Fibroblast of skin of right biceps (primary cell): ENCODE measurements at regions not wholly inside any gene's neighbourhood (a gene's known extent, or its start where the extent isn't known, plus 50 kb on each side); places are given as distances from the start of the nearest gene placed in this dataset.
"Not testable (repeated sequence)": the region's sequence is repeated elsewhere in the genome, so short reads cannot be mapped to it uniquely, and the experiment has no call there.

ENCODE experiments used
- DNase-seq: peaks from one replicate; pipeline ENCODE4 v3.0.0-alpha.2; 2013

DNA sequence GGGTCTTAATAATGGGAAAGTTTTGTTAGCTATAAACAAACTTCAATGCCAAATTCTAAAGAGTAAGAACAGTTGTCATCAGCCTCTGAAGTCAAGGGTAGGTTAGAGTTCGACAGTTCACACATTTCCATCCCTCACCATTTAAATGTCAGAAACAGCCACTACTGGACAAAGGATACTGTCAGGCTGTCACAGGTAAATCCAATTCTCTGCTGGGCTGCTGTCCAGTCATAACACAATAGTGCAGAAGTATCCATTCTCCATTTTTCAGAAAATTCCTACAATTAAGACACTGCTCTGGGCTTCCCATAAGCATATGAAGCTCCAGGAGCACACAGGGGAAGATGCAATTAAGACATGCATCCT, 221.4 kb downstream of the RPS29 start:
- no peak for DNase-seq

DNA sequence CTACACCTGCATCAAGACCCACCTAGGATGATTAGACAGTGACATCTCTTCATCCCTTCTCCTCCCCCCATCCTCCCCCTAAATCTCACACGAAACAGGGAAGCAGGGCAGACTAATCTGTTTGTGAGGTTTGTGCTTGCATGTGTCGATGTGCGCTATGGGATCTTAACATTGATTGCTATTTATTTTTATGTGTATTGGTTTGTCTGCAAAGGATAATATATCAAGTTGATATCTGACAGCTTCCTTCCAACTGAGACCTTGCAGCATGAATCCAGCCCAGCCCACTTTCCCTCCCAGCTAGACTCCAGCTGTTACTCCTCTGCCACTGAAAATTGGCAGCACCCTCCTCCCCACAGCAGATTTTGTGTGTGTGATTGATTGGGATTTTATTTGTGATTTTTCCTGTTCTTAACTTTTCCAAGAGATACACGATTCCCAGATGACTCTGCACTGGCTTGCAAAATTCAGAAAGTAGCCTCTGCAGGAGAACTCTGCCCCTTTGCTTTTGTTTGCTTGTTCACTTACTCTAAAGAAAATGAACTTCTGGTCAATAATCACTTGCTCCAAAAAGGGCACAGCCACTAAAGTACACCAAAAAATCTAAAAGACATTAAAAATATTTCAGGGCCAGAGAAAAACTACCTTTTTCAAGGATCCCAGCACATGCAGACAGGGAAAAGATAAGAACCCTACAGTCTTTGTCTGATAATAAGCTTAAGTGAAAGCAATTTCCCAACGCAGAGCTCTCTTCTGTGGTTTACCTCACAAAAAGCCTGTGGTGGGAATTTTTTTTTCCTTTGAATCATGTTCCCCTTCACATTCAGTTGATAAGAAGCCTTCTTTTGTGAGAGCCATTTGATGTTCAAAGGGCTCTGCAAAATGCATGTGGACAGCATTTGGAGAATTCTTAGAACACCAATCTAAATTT, 222.1 kb downstream of the RPS29 start:
- no peak for DNase-seq

DNA sequence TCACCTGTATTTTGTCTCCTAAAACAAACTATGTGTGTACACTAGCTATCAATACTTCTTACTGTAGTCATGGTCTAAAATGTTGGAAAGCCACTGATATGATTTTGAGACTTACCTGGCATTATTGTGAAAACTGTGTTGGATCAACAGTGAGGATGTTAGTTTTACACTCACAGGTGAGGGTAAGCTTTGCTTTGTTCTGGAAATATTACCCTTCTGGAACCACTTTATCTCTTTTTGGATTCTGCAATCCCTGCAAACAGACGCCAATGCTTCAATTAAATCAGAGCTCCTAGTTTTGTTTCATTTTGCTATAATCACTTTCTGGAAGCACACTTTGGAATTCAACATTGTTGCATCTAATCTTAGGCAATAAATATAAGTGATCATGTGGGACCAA, 223.3 kb downstream of the RPS29 start:
- DNase-seq = no peak

DNA sequence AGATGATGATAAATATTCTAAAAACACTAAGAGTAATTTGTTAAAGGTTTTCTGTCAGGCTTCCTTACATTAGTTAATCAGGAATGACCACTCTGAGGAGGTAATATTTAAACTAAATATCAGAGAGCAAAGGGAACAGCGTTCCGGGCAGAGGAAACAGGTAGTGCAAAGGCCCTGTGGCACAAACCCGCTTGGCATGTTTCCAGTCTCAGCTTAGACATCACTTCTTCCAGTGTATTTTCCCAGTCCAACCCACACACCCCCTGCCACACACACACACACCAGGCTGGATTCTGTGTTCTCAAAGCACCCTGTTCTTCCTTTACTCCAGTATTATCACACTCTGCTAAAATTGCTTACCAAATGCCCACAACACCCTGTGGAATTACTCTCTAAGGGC, 247.1 kb downstream of the RPS29 start:
- no peak for DNase-seq

DNA sequence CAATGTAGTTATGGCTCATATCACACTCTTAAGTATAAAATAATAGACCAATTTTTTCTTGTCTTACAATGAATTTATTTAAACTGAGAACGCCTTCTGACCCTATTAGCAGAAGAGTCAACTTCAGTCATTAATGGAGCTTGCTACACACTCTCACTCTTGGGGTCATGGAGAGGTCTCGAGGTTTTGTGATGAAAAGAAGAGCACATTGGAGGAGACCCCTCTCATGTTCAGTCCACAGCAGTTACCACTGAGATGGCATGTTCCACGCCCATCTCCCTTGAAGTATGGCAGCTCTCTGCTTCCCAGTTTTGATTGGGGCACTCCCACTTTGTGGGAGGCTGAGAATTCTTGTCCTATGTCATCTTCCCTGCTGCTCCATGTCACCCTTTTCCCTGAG, 266.4 kb downstream of the RPS29 start:
- no peak for DNase-seq

DNA sequence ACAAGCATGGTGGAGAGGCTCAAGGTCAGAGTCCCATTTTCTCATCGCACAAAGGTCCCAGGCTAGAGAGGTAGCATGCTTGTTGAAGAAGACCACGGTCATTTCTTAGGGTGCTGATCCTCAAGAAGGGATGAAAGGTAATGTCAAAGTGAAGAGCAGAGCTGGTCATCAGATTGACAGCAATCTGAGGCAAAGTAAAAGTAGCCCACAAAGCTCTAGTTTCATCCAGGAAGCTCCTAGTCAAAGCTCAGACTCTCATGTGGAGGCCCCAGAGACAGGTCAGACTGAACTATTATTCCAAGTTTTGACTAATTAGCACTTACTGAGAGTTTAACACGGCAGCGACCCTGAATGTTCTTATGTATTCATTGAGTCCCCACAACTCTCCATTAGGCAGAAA, 270.6 kb downstream of the RPS29 start:
- DNase-seq = no peak

DNA sequence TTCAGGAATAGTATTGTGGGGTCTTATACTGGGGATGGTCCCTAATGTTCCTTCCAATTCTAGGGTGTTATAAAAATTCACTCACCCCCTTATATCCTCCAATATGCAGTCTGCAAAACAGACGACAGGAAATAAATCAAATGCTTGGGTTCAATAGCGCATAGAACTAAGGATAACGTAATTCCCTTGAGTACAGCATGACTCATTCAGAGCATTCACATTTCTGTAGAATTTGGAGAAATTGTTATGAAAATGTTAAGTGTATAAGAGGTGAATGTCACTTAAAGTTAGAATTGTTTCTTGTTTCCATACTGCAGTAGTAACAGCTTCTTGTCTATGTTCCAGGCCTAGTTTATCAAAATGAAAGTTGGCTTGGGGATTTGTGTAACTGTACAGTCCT, 271.4 kb downstream of the RPS29 start:
- peak; percentile 36 for DNase-seq

DNA sequence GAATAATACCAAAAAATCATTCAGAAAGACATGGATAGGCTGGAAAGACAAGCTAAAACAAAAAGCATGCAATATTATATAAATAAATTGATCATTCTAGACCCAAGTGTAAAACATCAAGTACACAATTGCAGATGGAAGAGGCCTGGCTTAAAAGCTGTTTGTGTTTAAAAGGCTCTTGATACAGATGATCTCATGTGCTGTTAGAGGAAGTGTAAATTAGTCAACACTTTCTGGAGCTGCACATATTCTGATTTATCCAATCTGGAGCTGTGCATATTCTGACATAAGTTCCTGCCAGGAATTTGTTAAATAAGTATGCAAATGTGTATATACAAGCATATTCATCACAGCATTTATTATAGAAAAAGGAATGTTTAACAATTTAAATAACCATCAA, 273.1 kb downstream of the RPS29 start:
- no peak for DNase-seq

DNA sequence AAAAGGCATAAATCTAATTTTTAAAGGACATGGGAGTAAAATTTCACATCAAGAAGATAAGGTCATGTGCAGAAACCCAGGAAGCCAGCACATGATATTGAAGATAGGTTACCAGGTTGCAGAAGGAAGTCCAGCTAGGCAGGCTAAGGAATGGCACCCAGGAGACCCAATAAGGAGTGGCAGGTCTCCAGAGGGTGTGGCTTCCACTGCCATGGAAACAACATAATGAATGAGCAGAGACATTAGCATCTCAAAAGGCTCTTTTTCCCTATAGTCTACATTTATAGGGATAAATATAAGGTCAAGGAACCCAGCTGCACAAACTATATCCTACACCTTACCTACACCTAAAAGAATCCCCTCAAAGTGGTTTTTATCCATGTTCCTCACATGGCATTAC, 275.9 kb downstream of the RPS29 start:
- no peak for DNase-seq

DNA sequence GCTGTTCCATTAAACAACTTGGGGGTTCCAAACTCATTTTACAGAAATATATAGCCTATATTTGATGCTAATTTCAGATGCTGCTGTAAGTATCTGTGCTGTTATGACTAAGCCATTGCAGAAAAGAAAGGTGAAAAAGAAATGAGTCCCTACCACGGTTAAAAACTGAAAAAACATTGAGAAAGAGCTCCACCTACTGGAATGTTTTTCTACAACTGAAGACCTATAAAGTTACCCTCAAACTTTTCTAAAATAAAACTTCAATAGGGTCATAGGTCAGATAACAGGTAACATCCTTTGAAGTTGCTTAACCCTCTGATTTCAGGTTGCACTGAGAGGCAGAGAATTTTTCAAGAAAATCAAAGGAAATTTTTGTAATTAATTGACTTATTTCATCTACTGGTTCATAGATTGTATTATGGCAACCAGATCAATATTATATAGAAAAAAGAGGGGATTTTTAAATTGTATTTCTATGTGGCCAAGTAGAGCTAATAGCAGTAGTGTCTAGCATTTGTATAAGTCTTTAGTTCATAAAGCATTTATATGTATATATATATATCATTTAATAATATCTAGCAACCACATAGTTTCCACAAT, 279.9 kb downstream of the RPS29 start:
- peak; percentile 11 for DNase-seq

DNA sequence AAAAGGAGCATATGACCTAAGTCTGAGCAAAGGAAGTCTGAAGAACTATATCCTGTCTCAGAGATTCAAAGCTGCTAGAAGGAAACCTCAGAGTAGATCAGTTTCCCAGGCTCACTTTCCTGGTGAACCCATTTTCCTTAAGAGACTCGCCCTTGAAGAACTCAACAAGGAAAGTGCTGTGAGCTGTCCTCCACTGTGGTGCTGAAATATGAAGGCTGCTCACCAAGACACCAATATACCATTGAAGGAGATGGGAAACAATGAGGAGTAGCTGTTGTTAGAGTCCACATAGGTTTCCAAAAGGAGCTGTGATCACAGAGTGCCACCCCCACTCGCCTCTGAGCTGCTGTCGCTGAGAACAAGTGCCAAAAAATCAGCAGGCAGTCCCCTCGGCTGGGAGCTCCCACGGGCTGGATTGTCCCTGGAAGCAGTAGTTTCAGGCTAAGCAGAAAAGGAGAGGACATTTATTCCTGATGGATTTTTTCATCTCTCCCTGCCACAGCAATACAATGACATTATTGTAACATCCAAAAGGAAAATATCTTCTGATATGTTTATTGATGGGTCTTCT, 282.1 kb downstream of the RPS29 start:
- peak; percentile 30 for DNase-seq

DNA sequence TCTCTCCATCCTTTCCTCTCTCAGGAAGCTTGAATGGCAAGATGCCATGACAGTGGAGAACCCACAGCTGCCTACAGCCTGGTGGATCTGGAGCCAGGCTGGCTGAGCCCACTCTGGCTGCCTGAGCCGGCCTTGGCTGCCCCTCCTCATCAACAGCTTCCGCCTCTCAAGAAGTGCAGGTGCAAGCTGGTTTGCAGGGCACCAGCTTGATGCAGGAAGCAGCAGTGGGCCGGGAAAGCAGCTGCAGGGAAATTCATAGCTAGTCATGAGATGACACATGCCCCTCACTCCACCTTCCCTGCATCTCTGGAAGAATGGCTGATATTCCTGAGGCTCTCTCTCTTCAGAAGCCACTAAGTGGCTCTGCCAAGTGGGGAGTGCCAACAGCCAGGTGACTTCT, 289.1 kb downstream of the RPS29 start:
- DNase-seq = no peak

DNA sequence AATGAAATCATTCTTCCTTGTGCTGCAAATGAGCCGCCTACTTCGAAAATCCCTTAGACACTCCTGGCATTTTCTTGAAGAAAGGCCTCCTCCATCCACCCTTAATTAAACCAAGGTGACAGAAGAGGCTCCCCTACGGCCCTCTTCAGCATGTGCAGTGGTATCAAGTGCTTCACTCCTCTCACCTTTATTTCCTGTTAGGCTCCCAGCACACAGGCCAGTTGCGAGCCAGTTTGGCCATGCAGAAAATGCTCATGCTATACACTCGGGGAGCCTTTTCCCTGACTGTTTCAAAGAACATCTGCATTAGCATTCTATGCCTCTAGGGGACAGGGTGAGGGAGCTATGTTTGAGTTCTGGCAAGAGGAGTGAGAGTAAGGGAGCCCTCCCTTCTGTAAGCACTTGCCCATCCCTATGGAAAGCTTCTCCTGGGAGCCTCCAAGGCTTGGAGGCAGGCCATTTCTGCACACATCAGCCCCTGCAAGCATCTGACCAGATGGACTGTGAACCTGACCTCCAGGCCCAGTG, 291.5 kb downstream of the RPS29 start:
- no peak for DNase-seq

DNA sequence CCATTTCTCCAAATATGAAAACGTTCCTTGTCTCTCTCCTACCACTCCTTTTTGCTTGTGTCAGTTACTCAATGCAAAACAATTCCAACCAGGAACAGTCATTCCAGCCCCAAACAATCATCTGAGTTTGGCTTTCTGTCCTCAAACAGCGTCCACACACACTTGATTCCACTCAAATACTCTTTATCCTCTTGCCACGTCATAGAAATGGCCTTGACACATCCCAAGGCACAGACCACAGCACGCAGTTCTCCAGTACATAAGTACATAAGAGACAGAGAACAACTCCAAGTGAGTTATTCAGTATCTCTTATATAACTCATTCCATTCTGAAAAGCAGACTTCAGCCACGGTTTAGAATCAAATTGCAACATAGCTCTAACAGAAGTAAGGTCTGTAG, 299.2 kb downstream of the RPS29 start:
- DNase-seq = no peak

DNA sequence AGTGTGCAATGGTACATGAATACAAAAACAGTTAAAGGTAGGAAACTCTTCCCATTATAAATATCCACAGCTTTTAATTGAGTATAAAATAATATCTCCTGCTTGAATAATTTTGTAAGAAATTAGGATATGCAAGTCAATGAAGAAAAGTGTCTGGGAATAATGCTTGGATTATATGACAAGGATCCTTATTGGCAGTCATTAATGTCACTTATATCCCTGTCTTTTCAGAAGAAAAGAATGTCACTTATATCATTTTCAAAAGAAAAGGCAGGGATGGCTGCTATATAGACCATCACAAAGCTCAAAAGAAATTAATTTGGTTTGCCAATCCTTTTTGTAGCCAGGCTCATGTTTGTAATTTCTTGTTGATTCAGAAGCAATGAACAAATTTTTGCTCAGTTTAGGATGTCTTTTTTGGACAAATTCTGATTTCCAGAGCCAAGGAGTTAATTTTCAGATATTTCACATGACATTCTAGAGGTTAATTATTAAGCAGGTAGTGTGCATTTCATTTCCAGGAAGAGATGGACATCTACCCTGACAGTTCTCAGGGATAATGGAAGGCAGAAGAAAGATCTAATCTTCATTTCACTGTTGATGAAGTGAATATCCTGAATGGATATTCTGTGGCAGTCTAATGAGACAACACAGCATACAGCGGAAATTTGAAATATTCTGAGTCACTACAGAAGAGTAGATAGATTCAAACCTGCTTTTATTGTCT, 299.8 kb downstream of the RPS29 start:
- DNase-seq = no peak

DNA sequence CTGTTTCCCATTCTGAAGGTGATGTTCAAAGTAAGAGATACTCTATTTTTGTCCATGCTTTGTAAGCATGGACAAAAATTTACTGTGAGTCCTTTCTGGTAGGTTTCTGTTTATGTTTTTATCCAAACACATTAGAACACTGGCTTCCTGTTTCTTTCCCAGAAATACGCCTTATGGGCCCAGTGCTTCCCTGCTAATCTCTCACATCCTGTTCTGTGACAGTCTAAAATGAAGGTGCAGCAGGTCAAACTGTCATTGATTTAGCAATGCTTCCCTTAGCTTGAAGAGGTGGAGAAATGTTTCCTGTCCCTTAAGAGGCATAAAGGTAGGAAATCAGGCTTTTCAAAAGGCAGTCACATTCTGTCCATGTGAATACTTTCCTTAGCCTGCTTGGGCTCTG, 305.6 kb downstream of the RPS29 start:
- no peak for DNase-seq

DNA sequence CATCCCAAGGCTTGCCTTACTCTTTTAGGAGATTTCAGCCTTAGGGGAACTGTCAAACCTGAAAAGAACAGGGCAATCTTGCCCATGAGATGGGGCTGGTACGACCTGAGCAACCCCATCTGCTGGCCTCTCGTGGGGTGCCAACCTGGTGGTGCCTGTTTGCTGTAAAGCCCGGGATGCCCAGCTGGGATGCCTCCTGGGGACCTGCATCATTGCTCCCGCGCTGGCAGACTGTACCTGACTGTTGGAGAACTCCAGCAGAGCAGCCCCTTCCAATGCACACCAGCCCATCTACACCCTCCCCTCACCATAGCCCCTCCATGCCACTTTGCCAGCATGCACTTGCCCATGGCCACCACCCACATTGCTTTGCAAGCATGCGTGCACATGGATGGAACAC, 335.7 kb downstream of the RPS29 start:
- no peak for DNase-seq

DNA sequence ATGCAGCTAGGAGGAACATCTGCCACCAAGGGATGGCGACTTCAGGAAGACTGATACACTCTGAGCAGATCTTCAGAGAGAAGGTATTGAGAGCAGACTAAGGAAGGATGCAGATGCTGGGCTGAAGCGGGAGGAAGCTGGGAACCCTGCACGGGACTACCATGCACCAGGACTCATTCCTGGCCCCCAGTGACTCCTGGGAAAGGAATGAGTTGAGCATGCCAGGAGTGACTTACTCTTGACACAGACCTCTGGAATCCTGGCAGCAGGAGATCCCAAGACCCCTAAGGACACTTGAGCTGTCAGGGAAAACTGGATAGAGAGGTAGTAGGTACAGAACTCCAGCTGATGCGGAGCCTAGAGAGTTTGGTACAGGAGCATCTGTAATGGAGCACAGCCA, 336.1 kb downstream of the RPS29 start:
- DNase-seq = peak; percentile 86

DNA sequence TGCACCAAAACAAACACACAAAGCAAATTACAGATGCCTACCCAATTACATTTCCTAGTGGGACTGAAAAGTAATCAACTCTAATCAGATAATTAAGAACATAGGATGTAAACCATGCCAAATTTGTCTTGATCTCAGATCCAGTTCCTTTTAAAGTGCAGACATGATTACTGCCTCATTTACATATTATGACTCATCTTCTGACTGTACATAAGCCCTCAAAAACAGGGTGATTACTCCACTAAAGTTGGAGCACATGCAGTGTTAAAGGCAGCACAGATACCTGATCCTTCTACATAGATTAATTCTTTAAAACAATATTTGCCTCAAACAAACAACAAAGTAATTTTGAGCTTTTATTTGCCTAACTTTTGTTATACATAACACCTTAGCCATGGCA, 337.2 kb downstream of the RPS29 start:
- DNase-seq = peak; percentile 47

DNA sequence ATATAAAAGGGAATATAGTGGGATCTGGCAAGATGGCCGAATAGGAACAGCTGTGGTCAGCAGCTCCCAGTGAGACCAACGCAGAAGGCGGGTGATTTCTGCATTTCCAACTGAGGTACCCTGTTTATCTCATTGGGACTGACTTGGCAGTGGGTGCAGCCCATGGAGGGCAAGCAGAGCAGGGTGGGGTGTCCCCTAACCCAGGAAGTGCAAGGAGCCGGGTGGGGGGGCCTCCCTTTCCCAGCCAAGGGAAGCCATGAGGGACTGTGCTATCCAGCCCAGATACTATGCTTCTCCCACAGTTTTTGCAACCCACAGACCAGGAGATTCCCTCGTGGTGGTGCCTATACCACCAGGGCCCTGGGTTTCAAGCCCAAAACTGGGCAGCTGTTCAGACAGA, 342.4 kb downstream of the RPS29 start:
- not testable (repeated sequence) for DNase-seq

DNA sequence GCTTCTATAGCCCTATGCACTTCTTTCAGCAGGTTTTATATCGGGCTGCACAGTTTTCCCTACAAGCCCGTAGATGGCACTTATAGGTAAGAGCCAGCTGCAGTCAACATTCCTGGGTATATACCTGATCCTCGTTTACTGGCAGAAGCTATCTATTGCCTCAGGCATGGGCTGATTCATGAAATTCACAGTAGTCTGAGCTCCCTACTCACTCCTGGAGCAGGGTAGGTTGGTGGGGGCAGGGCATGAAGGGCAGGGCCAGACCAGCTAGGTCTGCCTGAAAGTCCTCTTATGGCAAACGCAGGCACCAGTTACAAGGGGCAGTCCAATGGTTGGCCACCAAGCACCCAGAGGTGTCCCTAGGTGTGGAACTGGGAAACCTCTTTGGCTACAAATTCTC, 345.8 kb downstream of the RPS29 start:
- DNase-seq = no peak

DNA sequence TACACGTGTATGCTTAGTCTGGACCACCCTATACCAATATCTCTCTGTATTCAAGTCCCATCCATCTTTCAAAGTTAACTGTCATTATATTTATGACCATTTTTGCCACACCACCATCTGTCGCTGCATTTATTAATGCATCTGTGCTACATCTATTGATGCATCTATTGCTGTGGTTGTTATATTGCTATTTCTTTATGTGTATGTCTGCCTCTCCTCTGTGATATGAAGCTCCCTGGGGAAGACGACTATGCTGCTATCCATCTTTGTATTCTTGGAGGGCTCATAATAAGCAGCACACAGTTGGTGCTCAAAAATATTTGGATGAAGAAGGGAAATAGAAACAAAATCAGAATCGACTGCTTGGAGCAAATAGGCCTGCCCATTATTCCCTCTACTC, 357.6 kb downstream of the RPS29 start:
- no peak for DNase-seq

DNA sequence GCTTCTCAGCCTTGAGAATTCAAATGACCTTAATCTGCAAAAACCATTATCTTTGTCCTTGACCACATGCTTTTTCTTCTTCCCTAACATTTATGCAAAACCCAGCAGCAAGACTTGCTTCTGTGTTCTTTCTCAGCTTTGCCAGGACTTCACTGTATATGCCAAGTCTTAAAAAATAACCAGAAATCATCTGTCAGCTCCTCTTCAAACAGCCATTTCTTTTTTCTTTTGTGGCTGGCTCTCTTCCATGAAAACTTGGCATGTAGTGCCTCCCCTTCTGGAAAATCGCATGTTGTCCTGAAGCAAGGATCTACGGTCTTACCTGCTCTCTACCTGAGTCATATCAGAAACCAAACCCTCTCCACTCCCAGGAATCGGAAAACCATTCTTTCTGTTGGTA, 364.9 kb downstream of the RPS29 start:
- DNase-seq = no peak
